HT-29 (cell line): ENCODE measurements at regions not wholly inside any gene's neighbourhood (a gene's known extent, or its start where the extent isn't known, plus 50 kb on each side); places are given as distances from the start of the nearest gene placed in this dataset.

Experiments used
- DNase-seq: peaks from one replicate; pipeline ENCODE4 v3.0.0-alpha.2; 2015; ENCODE audit warnings: low spot score

- no peak for DNase-seq
Observed at GRCh38 chr2:223225266-223225665, 173.3 kb downstream of the KCNE4 start.

- no peak for DNase-seq
Observed at GRCh38 chr2:223226264-223226663, 174.3 kb downstream of the KCNE4 start.

GRCh38 chr2:223227338-223227737 is 175.3 kb downstream of the KCNE4 start:
- no peak for DNase-seq

- DNase-seq: no peak
Observed at GRCh38 chr2:223228871-223229270, 176.9 kb downstream of the KCNE4 start.

GRCh38 chr2:223230352-223230751 is 178.4 kb downstream of the KCNE4 start:
- no peak for DNase-seq

- DNase-seq: no peak
Observed at GRCh38 chr2:223232285-223232684, 180.3 kb downstream of the KCNE4 start.

GRCh38 chr2:223232896-223233295 is 180.9 kb downstream of the KCNE4 start:
- DNase-seq: no peak

- no peak for DNase-seq
Observed at GRCh38 chr2:223235986-223236385, 184.0 kb downstream of the KCNE4 start.

GRCh38 chr2:223238301-223238700 is 186.3 kb downstream of the KCNE4 start:
- no peak for DNase-seq

GRCh38 chr2:223243233-223243632 is 191.2 kb downstream of the KCNE4 start:
- no peak for DNase-seq

GRCh38 chr2:223247136-223247535 is 195.1 kb downstream of the KCNE4 start:
- DNase-seq: peak; percentile 46

- DNase-seq: no peak
Observed at GRCh38 chr2:223251656-223252229, 199.8 kb downstream of the KCNE4 start.

- DNase-seq: no peak
Observed at GRCh38 chr2:223260681-223261080, 208.7 kb downstream of the KCNE4 start.

GRCh38 chr2:223262946-223263345 is 211.0 kb downstream of the KCNE4 start:
- no peak for DNase-seq

- DNase-seq: no peak
Observed at GRCh38 chr2:223264541-223265193, 212.7 kb downstream of the KCNE4 start.

GRCh38 chr2:223267160-223267951 is 215.4 kb downstream of the KCNE4 start:
- DNase-seq: no peak

GRCh38 chr2:223269386-223269785 is 217.4 kb downstream of the KCNE4 start:
- no peak for DNase-seq

GRCh38 chr2:223270548-223270947 is 218.6 kb downstream of the KCNE4 start:
- DNase-seq: no peak

- no peak for DNase-seq
Observed at GRCh38 chr2:223273995-223274394, 222.0 kb downstream of the KCNE4 start.

- no peak for DNase-seq
Observed at GRCh38 chr2:223282221-223282620, 230.2 kb downstream of the KCNE4 start.

- DNase-seq: no peak
Observed at GRCh38 chr2:223283329-223283728, 231.3 kb downstream of the KCNE4 start.

- no peak for DNase-seq
Observed at GRCh38 chr2:223283771-223284170, 231.8 kb downstream of the KCNE4 start.
